ENCODE measurements at regions not wholly inside any gene's neighbourhood (a gene's known extent, or its start where the extent isn't known, plus 50 kb on each side); places are given as distances from the start of the nearest gene placed in this dataset.
"Not testable (repeated sequence)": the region's sequence is repeated elsewhere in the genome, so short reads cannot be mapped to it uniquely, and the experiment has no call there.

DNA sequence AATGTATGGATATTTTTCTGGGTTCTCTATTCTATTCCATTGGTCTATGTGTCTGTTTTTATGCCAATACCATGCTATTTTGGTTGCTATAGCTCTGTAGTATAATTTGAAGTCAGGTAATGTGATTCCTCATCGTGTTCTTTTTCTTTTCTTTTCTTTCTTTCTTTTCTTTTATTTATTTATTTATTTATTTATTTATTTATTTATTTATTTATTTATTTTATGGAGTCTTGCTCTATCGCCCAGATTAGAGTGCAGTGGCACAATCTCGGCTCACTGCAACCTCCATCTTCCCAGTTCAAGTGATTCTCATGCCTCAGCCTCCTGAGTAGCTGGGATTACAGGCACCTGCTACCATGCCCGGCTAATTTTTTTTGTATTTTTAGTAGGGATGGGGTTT, 315.2 kb downstream of the SV2B start:
- H3K9me3 ChIP-seq (ENCODE audit: control insufficient read depth in 1 of 2, insufficient read depth in 1 of 2, low read depth in 1 of 2, low read length in 2 of 2); H3K4me1 ChIP-seq (ENCODE audit: control insufficient read depth in 1 of 2, insufficient read depth in 2 of 2, low read length in 2 of 2); BruUV-seq (replicated peaks); H3K27me3 ChIP-seq (ENCODE audit: insufficient read depth, low read length); H3K79me2 ChIP-seq (ENCODE audit: insufficient read depth, low read length); intact Hi-C loops (cut with micrococcal nuclease); H3K4me3 ChIP-seq (replicated peaks in 1 of 2; ENCODE audit: low read depth in 1 of 2, low read length in 2 of 2); H3K27ac ChIP-seq (ENCODE audit: low read depth, low read length); RAD21 ChIA-PET (ENCODE audit: low non-redundant PET in 1 of 2, low total read pairs in 2 of 2, uncharacterized antibody in 2 of 2, unreplicated experiment in 2 of 2); H3K9me2 ChIP-seq (ENCODE audit: insufficient read depth); ATAC-seq; H3K36me3 ChIP-seq (ENCODE audit: control insufficient read depth in 1 of 2, insufficient read depth in 2 of 2, low read length in 2 of 2); H3K9ac ChIP-seq (ENCODE audit: low read length); CTCF ChIA-PET; H2AFZ ChIP-seq (ENCODE audit: low read depth, low read length, poor library complexity, severe bottlenecking); H3K4me2 ChIP-seq (ENCODE audit: low read length); DNase-seq (ENCODE audit: low read depth, low spot score); POLR2A ChIA-PET; H4K20me1 ChIP-seq (ENCODE audit: insufficient read depth): not testable (repeated sequence)

DNA sequence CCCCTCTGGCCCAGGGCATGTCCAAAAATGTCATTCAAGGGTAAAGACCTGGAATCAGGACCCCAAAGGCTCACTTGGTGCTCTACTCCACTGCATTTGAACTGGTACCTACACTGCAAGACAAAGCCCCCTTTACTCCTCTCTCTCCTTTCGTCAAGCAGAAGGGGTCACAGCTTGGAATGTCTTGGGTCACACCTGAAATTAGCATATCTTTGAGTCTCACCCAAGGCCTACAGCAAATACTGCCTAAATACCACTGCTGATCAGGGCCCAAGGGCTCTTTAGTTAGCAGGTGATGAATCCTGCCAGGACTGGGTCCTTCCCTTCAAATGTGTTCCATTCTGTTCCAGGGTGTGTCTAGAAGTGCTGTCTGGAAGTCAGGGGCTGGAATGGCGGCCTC, 320.6 kb downstream of the SV2B start:
- H3K9me2 ChIP-seq (ENCODE audit: insufficient read depth): no peaks in the 10 kb centered on the region
- ChIA-PET POLR2A (no interaction called here), CTCF (no interaction called here), RAD21 (ENCODE audit: low non-redundant PET in 1 of 2, low total read pairs in 2 of 2, uncharacterized antibody in 2 of 2, unreplicated experiment in 2 of 2) (no interaction called here)
- BruUV-seq (replicated peaks): no TSS peak
- no peak overlapping the region for H3K27ac ChIP-seq (ENCODE audit: low read depth, low read length)
- no peaks in the 10 kb centered on the region for H4K20me1 ChIP-seq (ENCODE audit: insufficient read depth)
- intact Hi-C loops (cut with micrococcal nuclease): no loop called here
- no peak for DNase-seq (ENCODE audit: low read depth, low spot score)
- H2AFZ ChIP-seq (ENCODE audit: low read depth, low read length, poor library complexity, severe bottlenecking): no peak overlapping the region
- no peak overlapping the region for H3K4me2 ChIP-seq (ENCODE audit: low read length)
- no peaks in the 10 kb centered on the region for H3K27me3 ChIP-seq (ENCODE audit: insufficient read depth, low read length)
- no peak overlapping the region for H3K4me3 ChIP-seq (replicated peaks in 1 of 2; ENCODE audit: low read depth in 1 of 2, low read length in 2 of 2)
- H3K9me3 ChIP-seq (ENCODE audit: control insufficient read depth in 1 of 2, insufficient read depth in 1 of 2, low read depth in 1 of 2, low read length in 2 of 2): no peaks in the 10 kb centered on the region
- TF ChIP-seq, protein P1, sequence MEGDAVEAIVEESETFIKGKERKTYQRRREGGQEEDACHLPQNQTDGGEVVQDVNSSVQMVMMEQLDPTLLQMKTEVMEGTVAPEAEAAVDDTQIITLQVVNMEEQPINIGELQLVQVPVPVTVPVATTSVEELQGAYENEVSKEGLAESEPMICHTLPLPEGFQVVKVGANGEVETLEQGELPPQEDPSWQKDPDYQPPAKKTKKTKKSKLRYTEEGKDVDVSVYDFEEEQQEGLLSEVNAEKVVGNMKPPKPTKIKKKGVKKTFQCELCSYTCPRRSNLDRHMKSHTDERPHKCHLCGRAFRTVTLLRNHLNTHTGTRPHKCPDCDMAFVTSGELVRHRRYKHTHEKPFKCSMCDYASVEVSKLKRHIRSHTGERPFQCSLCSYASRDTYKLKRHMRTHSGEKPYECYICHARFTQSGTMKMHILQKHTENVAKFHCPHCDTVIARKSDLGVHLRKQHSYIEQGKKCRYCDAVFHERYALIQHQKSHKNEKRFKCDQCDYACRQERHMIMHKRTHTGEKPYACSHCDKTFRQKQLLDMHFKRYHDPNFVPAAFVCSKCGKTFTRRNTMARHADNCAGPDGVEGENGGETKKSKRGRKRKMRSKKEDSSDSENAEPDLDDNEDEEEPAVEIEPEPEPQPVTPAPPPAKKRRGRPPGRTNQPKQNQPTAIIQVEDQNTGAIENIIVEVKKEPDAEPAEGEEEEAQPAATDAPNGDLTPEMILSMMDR (IDR thresholded peaks at IDR 0.05 in 2 of 3, conservative IDR thresholded peaks at IDR 0.05 in 1 of 3; ENCODE audit: borderline replicate concordance in 1 of 3, insufficient read depth in 1 of 3, low read depth in 2 of 3, low read length in 2 of 3): no peak
- TF ChIP-seq RAD21 (IDR thresholded peaks at IDR 0.05; ENCODE audit: low read depth): no peak
- no peaks in the 10 kb centered on the region for H3K79me2 ChIP-seq (ENCODE audit: insufficient read depth, low read length)
- no peaks in the 10 kb centered on the region for H3K36me3 ChIP-seq (ENCODE audit: control insufficient read depth in 1 of 2, insufficient read depth in 2 of 2, low read length in 2 of 2)
- H3K9ac ChIP-seq (ENCODE audit: low read length): no peak overlapping the region
- no peaks in the 10 kb centered on the region for H3K4me1 ChIP-seq (ENCODE audit: control insufficient read depth in 1 of 2, insufficient read depth in 2 of 2, low read length in 2 of 2)
- no peak for ATAC-seq

Data from HCT116 (cell line).